Esophagus squamous epithelium (tissue), 5 donors: ENCODE measurements at regions not wholly inside any gene's neighbourhood (a gene's known extent, or its start where the extent isn't known, plus 50 kb on each side); places are given as distances from the start of the nearest gene placed in this dataset.

ENCODE experiments used
- DNase-seq: peaks from one replicate; lab custom pipeline; 2025; lab: John Stamatoyannopoulos, UW
- H3K27ac ChIP-seq, 4 donors: fragments of 200-600 bp; sonication (generic); one replicate each; pipeline ENCODE4 v1.5.1; 2016 to 2019; ENCODE audit warnings: mild to moderate bottlenecking in 1 of 4
- H3K27me3 ChIP-seq, 4 donors: fragments of 200-600 bp; sonication (generic); 1 replicate in 3 of 4; 2 replicates in 1 of 4; pipeline versions ENCODE4 v1.5.1 to v1.6.0; 2017 to 2021; ENCODE audit warnings: antibody characterized with exemption in 1 of 4
- H3K36me3 ChIP-seq, 3 donors: fragments of 200-600 bp; sonication (generic); one replicate each; pipeline ENCODE4 v1.5.1; 2016 to 2019
- H3K4me1 ChIP-seq, 3 donors: fragments of 200-600 bp; sonication (generic); one replicate each; pipeline ENCODE4 v1.5.1; 2017 to 2019
- H3K4me3 ChIP-seq, 4 donors: fragments of 200-600 bp; sonication (generic); 1 replicate in 3 of 4; 2 replicates in 1 of 4; pipeline ENCODE4 v1.5.1; 2016 to 2019; ENCODE audit warnings: mild to moderate bottlenecking in 2 of 4, moderate library complexity in 1 of 4
- H3K9me3 ChIP-seq, 3 donors: fragments of 200-600 bp; sonication (generic); one replicate each; pipeline ENCODE4 v1.5.1; 2016 to 2019
- CTCF ChIP-seq, 6 experiments: fragments of 450-650 bp in 4 of 6; fragments of 200-600 bp in 2 of 6; sonication (generic) in 2 of 6; IDR thresholded peaks; one replicate each; pipeline ENCODE4 v1.5.1; 2016 to 2019; ENCODE audit warnings: antibody characterized with exemption in 6 of 6, mild to moderate bottlenecking in 4 of 6, moderate library complexity in 4 of 6
- POLR2A ChIP-seq, 4 donors: fragments of 450-650 bp; IDR thresholded peaks; one replicate each; pipeline ENCODE4 v1.6.1; 2017; ENCODE audit warnings: antibody characterized with exemption in 4 of 4, mild to moderate bottlenecking in 4 of 4, moderate library complexity in 3 of 4
- WGBS, 2 donors: methylation state at CpG; one replicate each; pipeline ENCODE4 v1.1.5; 2018; 5-methylcytosine and 5-hydroxymethylcytosine counted together
- intact Hi-C: fragments of 100-400 bp; cut with DNase I; formaldehyde crosslinking; loops from one replicate; pipeline ENCODE4 v1.15.0; 2022
- donor health status: DM: yes; HTN: yes; CAD: no.

GRCh38 chr16:86074651-86075487 is 175.9 kb downstream of the IRF8 start:
- no peak overlapping the region for H3K27ac ChIP-seq
- no peaks in the 10 kb centered on the region for H3K36me3 ChIP-seq
- H3K9me3 ChIP-seq, result no peaks in the 10 kb centered on the region
- WGBS, 2 donors, result 60 to 72% methylated on average over 2 to 15 of the region's 20 CpGs
- DNase-seq, result no peak
- H3K4me1 ChIP-seq, result peaks cover 0 to 4% (median 0%) of the 10 kb centered on the region in 3 donors
- TF ChIP-seq CTCF (IDR thresholded peaks at IDR 0.05), result no peak
- TF ChIP-seq POLR2A (IDR thresholded peaks at IDR 0.05), result no peak
- H3K27me3 ChIP-seq, result peaks cover 0 to 28% (median 0%) of the 10 kb centered on the region in 4 donors
- intact Hi-C loops, result loop anchor here (5.0 kb wide), 1 partner anchor 442 kb away; no protein-coding TSS in a partner anchor
- no peak overlapping the region for H3K4me3 ChIP-seq

- TF ChIP-seq CTCF (IDR thresholded peaks at IDR 0.05) (no peak), POLR2A (IDR thresholded peaks at IDR 0.05) (no peak)
- H3K4me3 ChIP-seq, result no peak overlapping the region
- no peaks in the 10 kb centered on the region for H3K9me3 ChIP-seq
- H3K36me3 ChIP-seq, result no peaks in the 10 kb centered on the region
- WGBS, 2 donors, result 56 to 92% methylated on average over 2 of the region's 2 CpGs
- intact Hi-C loops, result loop anchor here (5.0 kb wide), 1 partner anchor 442 kb away; no protein-coding TSS in a partner anchor
- H3K4me1 ChIP-seq, result peaks cover 0 to 4% (median 0%) of the 10 kb centered on the region in 3 donors
- H3K27me3 ChIP-seq, result peaks cover 0 to 29% (median 0%) of the 10 kb centered on the region in 4 donors
- H3K27ac ChIP-seq, result no peak overlapping the region
- no peak for DNase-seq
Measured at GRCh38 chr16:86075488-86075785, 176.5 kb downstream of the IRF8 start.

- Histone ChIP-seq H3K4me1 (peaks cover 0 to 4% (median 0%) of the 10 kb centered on the region in 3 donors), H3K9me3 (no peaks in the 10 kb centered on the region), H3K36me3 (no peaks in the 10 kb centered on the region), H3K4me3 (no peak overlapping the region), H3K27ac (no peak overlapping the region), H3K27me3 (peaks cover 0 to 30% (median 0%) of the 10 kb centered on the region in 4 donors)
- DNase-seq, result no peak
- intact Hi-C loops, result loop anchor here (5.0 kb wide), 1 partner anchor 441 kb away; no protein-coding TSS in a partner anchor
- TF ChIP-seq CTCF (IDR thresholded peaks at IDR 0.05), result no peak
- TF ChIP-seq POLR2A (IDR thresholded peaks at IDR 0.05), result no peak
- WGBS, 2 donors, result 71 to 74% methylated on average over 9 of the region's 9 CpGs
Measured at GRCh38 chr16:86075839-86076440, 177.0 kb downstream of the IRF8 start.

- no peak for TF ChIP-seq CTCF (IDR thresholded peaks at IDR 0.05)
- no peak for TF ChIP-seq POLR2A (IDR thresholded peaks at IDR 0.05)
- H3K4me3 ChIP-seq, result no peak overlapping the region
- no peaks in the 10 kb centered on the region for H3K9me3 ChIP-seq
- H3K36me3 ChIP-seq, result no peaks in the 10 kb centered on the region
- H3K27ac ChIP-seq, result no peak overlapping the region
- intact Hi-C loops, result loop anchor here (5.0 kb wide), 1 partner anchor 441 kb away; no protein-coding TSS in a partner anchor
- WGBS, 2 donors, result 85 to 100% methylated on average over 2 to 5 of the region's 5 CpGs
- peaks cover 0 to 4% (median 0%) of the 10 kb centered on the region in 3 donors for H3K4me1 ChIP-seq
- no peak for DNase-seq
- H3K27me3 ChIP-seq, result peaks cover 0 to 25% (median 0%) of the 10 kb centered on the region in 4 donors
Measured at GRCh38 chr16:86076606-86077005, 177.6 kb downstream of the IRF8 start.
